ENCODE measurements at regions not wholly inside any gene's neighbourhood (a gene's known extent, or its start where the extent isn't known, plus 50 kb on each side); places are given as distances from the start of the nearest gene placed in this dataset.

- TF ChIP-seq CTCF (IDR thresholded peaks at IDR 0.05), result no peak
- no peak for TF ChIP-seq OVOL2 (CRISPR knock-in tag; IDR thresholded peaks at IDR 0.05; ENCODE audit: borderline replicate concordance)
- no peak for TF ChIP-seq MAX (CRISPR knock-in tag; IDR thresholded peaks at IDR 0.05)
- no peak for TF ChIP-seq ZNF317 (CRISPR knock-in tag; IDR thresholded peaks at IDR 0.05; ENCODE audit: borderline replicate concordance, low read depth)
- TF ChIP-seq NR3C1 (CRISPR knock-in tag; conservative IDR thresholded peaks at IDR 0.05; ENCODE audit: low read depth), result no peak
- TF ChIP-seq USF2 (CRISPR knock-in tag; IDR thresholded peaks at IDR 0.05), result no peak
- TF ChIP-seq JUN (CRISPR knock-in tag; IDR thresholded peaks at IDR 0.05), result no peak
- no peak for TF ChIP-seq NR1H2 (CRISPR knock-in tag; IDR thresholded peaks at IDR 0.05)
Measured at GRCh38 chrX:138229718-138230117, 481.8 kb downstream of the FGF13 start.
